Epithelial cell of esophagus (primary cell): ENCODE measurements at regions not wholly inside any gene's neighbourhood (a gene's known extent, or its start where the extent isn't known, plus 50 kb on each side); places are given as distances from the start of the nearest gene placed in this dataset.

ENCODE experiments used
- DNase-seq: peaks from one replicate; pipeline ENCODE4 v3.0.0; 2010; ENCODE audit warnings: low read depth
- H3K4me3 ChIP-seq: 2 replicates; pipeline ENCODE4 v1.5.1; 2011; ENCODE audit warnings: mild to moderate bottlenecking, low read length, control low read depth
- TF ChIP-seq, protein P1 (sequence below): IDR thresholded peaks from 2 replicates; pipeline ENCODE4 v1.5.1; 2011; ENCODE audit warnings: low read depth, mild to moderate bottlenecking, low read length, control low read depth, inconsistent platforms; ENCODE audit not compliant: insufficient read depth; ENCODE audit errors: missing control alignments

DNA sequence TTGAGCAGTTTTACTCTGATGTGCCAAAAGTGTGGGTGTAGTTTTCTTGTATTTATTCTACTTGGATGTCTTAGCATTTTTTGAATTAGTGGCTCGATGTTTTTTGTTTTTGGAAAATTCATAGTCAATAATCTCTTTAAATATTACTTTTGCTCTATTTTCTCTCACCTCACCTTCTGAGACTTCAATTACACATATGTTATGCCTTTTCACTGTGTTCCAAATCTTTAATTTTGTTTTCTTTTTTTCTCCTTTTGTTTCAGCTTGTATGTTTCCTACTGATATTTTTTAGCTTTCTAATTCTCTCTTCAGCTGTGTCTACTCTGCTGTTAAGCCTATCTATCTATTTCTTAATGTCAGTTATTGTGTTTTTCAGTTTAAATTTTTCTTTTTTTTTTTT lies 69.5 kb downstream of the ZNF503 start:
- H3K4me3 ChIP-seq, result no peak overlapping the region
- TF ChIP-seq, protein P1, sequence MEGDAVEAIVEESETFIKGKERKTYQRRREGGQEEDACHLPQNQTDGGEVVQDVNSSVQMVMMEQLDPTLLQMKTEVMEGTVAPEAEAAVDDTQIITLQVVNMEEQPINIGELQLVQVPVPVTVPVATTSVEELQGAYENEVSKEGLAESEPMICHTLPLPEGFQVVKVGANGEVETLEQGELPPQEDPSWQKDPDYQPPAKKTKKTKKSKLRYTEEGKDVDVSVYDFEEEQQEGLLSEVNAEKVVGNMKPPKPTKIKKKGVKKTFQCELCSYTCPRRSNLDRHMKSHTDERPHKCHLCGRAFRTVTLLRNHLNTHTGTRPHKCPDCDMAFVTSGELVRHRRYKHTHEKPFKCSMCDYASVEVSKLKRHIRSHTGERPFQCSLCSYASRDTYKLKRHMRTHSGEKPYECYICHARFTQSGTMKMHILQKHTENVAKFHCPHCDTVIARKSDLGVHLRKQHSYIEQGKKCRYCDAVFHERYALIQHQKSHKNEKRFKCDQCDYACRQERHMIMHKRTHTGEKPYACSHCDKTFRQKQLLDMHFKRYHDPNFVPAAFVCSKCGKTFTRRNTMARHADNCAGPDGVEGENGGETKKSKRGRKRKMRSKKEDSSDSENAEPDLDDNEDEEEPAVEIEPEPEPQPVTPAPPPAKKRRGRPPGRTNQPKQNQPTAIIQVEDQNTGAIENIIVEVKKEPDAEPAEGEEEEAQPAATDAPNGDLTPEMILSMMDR, result no peak
- DNase-seq, result no peak

- TF ChIP-seq, protein P1, result no peak
- no peak overlapping the region for H3K4me3 ChIP-seq
- DNase-seq, result no peak
Observed at GRCh38 chr10:75331081-75331480, 70.5 kb downstream of the ZNF503 start.

GRCh38 chr10:75329190-75329745 lies 72.3 kb downstream of the ZNF503 start:
- H3K4me3 ChIP-seq, result no peak overlapping the region
- TF ChIP-seq, protein P1, result no peak
- no peak for DNase-seq

GRCh38 chr10:75326306-75326705 lies 75.3 kb downstream of the ZNF503 start:
- no peak overlapping the region for H3K4me3 ChIP-seq
- DNase-seq, result no peak

DNA sequence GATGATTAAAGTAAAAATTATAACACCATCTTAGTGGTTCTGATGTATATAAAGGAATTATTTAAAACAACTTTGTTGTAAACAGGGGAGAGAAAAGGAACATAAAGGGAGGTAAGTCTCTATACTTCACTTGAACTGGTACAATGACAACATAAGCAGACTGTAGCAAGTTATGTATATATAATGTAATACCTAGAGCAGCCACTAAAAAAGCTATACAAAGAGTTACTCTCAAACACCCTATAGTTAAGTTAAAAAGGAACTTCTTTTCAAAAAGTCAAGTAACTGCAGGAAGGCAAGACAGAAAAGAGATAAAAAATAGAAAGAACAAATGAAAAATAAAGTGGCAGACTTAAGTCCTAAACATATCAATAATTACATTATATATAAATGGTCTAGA lies 82.3 kb downstream of the ZNF503 start:
- no peak for DNase-seq
- TF ChIP-seq, protein P1, result no peak
- H3K4me3 ChIP-seq, result no peak overlapping the region

More at GRCh38 chr10:75326306-75326705, 75.3 kb downstream of the ZNF503 start:
- TF ChIP-seq, protein P1, result no peak

- TF ChIP-seq, protein P1, result no peak
- DNase-seq, result no peak
Observed at GRCh38 chr10:75314570-75314969, 78.8 kb upstream of the COMTD1 start.

GRCh38 chr10:75312440-75312839 lies 76.7 kb upstream of the COMTD1 start:
- no peak for DNase-seq
- H3K4me3 ChIP-seq, result no peak overlapping the region
- TF ChIP-seq, protein P1, result no peak

More at GRCh38 chr10:75314570-75314969, 78.8 kb upstream of the COMTD1 start:
- H3K4me3 ChIP-seq, result no peak overlapping the region
